Panc1 (cell line): ENCODE measurements at regions not wholly inside any gene's neighbourhood (a gene's known extent, or its start where the extent isn't known, plus 50 kb on each side); places are given as distances from the start of the nearest gene placed in this dataset.

Source experiments
- POLR2AphosphoS5 ChIP-seq: IDR thresholded peaks from 2 replicates; pipeline ENCODE4 v1.6.1; 2012; ENCODE audit warnings: mild to moderate bottlenecking, low read depth, low read length, moderate library complexity
- SIN3A ChIP-seq: IDR thresholded peaks from 2 replicates; pipeline ENCODE4 v1.6.1; 2012; ENCODE audit warnings: low read depth, mild to moderate bottlenecking, low read length, moderate library complexity, borderline replicate concordance; ENCODE audit not compliant: insufficient read depth
- TF ChIP-seq, protein P1 (sequence below): fragments of 450-650 bp; IDR thresholded peaks from 2 replicates; pipeline ENCODE4 v1.5.1; 2017; ENCODE audit warnings: mild to moderate bottlenecking
- TF ChIP-seq, protein P2 (sequence below), 2 experiments: IDR thresholded peaks; 2 replicates each; pipeline ENCODE4 v1.6.1; 2011 to 2012; ENCODE audit warnings: low read depth in 2 of 2, control low read depth in 1 of 2, low read length in 1 of 2, mild to moderate bottlenecking in 1 of 2, moderate library complexity in 1 of 2; ENCODE audit not compliant: insufficient read depth in 1 of 2

DNA sequence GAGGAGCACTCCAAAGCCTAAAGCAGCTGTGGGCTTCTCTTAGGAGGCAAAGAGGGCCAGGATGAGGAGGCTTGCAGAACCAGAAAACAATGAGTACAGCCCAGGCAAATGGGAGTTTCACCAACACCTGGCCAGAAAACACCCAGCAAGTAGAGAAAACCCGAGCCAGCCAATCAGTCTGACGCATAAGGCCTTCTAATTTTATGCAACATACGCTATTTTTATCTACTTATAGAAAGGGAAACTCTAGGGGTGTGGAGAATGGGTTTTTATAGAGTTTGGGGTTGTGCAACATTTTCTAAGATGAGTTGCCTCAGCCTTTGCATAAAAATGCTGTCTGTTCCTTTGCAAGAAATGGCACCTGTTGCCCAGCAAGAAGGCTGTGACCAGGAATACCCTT, 529.0 kb upstream of the CDH5 start:
- TF ChIP-seq, protein P1, sequence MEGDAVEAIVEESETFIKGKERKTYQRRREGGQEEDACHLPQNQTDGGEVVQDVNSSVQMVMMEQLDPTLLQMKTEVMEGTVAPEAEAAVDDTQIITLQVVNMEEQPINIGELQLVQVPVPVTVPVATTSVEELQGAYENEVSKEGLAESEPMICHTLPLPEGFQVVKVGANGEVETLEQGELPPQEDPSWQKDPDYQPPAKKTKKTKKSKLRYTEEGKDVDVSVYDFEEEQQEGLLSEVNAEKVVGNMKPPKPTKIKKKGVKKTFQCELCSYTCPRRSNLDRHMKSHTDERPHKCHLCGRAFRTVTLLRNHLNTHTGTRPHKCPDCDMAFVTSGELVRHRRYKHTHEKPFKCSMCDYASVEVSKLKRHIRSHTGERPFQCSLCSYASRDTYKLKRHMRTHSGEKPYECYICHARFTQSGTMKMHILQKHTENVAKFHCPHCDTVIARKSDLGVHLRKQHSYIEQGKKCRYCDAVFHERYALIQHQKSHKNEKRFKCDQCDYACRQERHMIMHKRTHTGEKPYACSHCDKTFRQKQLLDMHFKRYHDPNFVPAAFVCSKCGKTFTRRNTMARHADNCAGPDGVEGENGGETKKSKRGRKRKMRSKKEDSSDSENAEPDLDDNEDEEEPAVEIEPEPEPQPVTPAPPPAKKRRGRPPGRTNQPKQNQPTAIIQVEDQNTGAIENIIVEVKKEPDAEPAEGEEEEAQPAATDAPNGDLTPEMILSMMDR: no peak
- TF ChIP-seq POLR2AphosphoS5 (no peak), SIN3A (no peak)
- TF ChIP-seq, protein P2, sequence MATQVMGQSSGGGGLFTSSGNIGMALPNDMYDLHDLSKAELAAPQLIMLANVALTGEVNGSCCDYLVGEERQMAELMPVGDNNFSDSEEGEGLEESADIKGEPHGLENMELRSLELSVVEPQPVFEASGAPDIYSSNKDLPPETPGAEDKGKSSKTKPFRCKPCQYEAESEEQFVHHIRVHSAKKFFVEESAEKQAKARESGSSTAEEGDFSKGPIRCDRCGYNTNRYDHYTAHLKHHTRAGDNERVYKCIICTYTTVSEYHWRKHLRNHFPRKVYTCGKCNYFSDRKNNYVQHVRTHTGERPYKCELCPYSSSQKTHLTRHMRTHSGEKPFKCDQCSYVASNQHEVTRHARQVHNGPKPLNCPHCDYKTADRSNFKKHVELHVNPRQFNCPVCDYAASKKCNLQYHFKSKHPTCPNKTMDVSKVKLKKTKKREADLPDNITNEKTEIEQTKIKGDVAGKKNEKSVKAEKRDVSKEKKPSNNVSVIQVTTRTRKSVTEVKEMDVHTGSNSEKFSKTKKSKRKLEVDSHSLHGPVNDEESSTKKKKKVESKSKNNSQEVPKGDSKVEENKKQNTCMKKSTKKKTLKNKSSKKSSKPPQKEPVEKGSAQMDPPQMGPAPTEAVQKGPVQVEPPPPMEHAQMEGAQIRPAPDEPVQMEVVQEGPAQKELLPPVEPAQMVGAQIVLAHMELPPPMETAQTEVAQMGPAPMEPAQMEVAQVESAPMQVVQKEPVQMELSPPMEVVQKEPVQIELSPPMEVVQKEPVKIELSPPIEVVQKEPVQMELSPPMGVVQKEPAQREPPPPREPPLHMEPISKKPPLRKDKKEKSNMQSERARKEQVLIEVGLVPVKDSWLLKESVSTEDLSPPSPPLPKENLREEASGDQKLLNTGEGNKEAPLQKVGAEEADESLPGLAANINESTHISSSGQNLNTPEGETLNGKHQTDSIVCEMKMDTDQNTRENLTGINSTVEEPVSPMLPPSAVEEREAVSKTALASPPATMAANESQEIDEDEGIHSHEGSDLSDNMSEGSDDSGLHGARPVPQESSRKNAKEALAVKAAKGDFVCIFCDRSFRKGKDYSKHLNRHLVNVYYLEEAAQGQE (IDR thresholded peaks at IDR 0.05; ENCODE audit: insufficient read depth in 1 of 2, low read depth in 2 of 2, low read length in 1 of 2): no peak
